ENCODE measurements at regions not wholly inside any gene's neighbourhood (a gene's known extent, or its start where the extent isn't known, plus 50 kb on each side); places are given as distances from the start of the nearest gene placed in this dataset.

DNA sequence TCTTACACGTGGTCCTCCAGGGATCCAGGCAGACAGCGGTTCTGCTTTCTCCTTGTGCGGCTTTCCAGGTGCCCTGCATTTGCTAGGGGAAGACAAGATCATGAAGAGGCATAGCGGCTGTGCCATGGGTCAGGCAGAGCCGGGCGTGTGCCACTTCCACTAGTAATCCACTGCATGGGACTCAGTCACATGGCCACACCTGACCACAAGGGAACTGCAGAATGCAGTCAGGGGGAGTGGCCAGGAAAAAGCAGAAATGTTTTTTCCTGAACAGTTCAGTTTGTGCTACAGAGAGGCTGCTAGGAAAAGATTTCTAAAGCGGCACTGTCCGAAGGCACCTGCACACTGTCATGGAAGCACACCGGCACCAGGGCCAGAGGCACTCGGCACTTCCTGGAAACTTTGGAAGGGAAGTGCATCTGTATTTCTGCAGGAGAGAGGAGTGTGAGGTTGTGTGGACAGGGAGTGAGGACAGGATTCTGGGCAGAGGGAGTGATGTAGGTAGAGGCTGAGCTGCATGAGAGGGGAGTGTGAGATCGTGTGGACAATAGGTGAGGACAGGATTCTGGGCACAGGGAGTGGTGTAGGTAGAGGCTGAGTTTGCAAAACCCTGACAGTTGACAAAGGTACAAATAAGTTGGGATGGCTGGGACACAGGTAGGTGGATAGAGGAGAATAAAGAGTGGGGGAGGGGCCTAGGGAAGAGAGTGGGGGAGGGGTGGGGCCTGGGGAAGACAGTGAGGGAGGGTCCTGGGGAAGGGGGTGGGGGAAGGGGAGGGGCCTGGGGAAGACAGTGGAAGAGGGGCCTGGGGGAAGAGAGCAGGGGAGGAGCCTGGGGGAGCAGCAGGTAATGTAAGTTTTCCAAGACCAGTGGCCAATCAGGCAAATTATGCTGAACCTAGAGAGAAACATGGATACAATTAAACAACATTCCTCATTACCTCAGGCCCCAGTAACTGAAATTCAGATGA is 1436.3 kb downstream of the TBC1D22A start:
- Histone ChIP-seq H3K36me3 (ENCODE audit: control insufficient read depth, insufficient read depth, low read length) (no peaks in the 10 kb centered on the region), H3K27me3 (ENCODE audit: control insufficient read depth, insufficient read depth, low read length) (no peaks in the 10 kb centered on the region), H3K4me3 (ENCODE audit: low read depth, low read length) (no peak overlapping the region)
- FAIRE-seq (peak; percentile 50), DNase-seq (ENCODE audit: low read depth) (no peak)
- TF ChIP-seq, protein P1, sequence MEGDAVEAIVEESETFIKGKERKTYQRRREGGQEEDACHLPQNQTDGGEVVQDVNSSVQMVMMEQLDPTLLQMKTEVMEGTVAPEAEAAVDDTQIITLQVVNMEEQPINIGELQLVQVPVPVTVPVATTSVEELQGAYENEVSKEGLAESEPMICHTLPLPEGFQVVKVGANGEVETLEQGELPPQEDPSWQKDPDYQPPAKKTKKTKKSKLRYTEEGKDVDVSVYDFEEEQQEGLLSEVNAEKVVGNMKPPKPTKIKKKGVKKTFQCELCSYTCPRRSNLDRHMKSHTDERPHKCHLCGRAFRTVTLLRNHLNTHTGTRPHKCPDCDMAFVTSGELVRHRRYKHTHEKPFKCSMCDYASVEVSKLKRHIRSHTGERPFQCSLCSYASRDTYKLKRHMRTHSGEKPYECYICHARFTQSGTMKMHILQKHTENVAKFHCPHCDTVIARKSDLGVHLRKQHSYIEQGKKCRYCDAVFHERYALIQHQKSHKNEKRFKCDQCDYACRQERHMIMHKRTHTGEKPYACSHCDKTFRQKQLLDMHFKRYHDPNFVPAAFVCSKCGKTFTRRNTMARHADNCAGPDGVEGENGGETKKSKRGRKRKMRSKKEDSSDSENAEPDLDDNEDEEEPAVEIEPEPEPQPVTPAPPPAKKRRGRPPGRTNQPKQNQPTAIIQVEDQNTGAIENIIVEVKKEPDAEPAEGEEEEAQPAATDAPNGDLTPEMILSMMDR (IDR thresholded peaks at IDR 0.05; ENCODE audit: insufficient read depth, low read length, severe bottlenecking), result no peak

DNA sequence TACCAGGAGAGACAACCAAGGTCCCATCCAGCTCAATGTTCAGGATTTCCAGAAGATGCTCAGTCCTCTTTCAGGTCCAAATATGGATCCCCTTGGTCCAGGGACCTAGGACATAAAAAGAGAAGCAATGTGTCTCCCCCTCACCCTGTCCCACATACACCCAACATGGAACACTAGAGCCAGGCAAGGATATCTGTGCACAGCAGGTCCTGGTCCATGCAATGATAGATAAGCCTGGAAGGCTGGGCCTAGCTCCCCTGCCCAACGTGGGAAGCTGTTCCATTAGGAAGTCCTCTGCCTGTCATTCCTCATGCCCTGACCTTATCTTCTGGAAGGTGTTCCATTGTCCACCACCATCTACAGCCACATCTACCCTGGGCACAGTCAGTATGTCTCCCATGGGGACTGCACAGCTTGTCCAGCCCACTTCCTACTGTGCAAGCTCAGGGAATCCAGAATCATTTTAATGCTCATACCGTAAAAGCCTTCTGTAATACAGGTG is 1434.8 kb downstream of the TBC1D22A start:
- H3K36me3 ChIP-seq (ENCODE audit: control insufficient read depth, insufficient read depth, low read length), result no peaks in the 10 kb centered on the region
- TF ChIP-seq, protein P1 (IDR thresholded peaks at IDR 0.05; ENCODE audit: insufficient read depth, low read length, severe bottlenecking), result no peak
- H3K4me3 ChIP-seq (ENCODE audit: low read depth, low read length), result no peak overlapping the region
- no peaks in the 10 kb centered on the region for H3K27me3 ChIP-seq (ENCODE audit: control insufficient read depth, insufficient read depth, low read length)
- FAIRE-seq (no peak), DNase-seq (ENCODE audit: low read depth) (no peak)

GRCh38 chr22:48192920-48193319 is 1430.5 kb downstream of the TBC1D22A start:
- FAIRE-seq (no peak), DNase-seq (ENCODE audit: low read depth) (no peak)
- Histone ChIP-seq H3K4me3 (ENCODE audit: low read depth, low read length) (no peak overlapping the region), H3K27me3 (ENCODE audit: control insufficient read depth, insufficient read depth, low read length) (no peaks in the 10 kb centered on the region), H3K36me3 (ENCODE audit: control insufficient read depth, insufficient read depth, low read length) (no peaks in the 10 kb centered on the region)
- TF ChIP-seq, protein P1 (IDR thresholded peaks at IDR 0.05; ENCODE audit: insufficient read depth, low read length, severe bottlenecking), result no peak

DNA sequence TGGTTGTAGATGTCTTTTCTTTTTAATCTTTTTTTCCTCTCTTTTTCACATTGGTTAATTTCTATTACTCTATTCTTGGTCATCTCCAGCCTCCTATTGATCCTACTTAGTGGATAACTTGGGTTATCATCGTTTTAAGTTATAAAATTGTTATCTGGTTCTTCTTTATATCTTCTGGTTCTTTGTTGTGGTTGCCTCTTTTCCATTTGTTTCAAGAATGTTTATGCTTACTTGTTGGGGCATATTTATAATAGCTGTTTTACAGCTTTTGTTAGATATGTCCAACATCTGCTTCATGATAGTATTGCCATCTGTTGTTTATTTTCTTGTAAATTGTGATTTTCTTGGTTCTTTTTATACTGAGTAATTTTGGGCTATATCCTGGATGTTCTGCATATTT is 1429.6 kb downstream of the TBC1D22A start:
- DNase-seq (ENCODE audit: low read depth), result no peak
- H3K27me3 ChIP-seq (ENCODE audit: control insufficient read depth, insufficient read depth, low read length), result no peaks in the 10 kb centered on the region
- H3K36me3 ChIP-seq (ENCODE audit: control insufficient read depth, insufficient read depth, low read length), result no peaks in the 10 kb centered on the region
- H3K4me3 ChIP-seq (ENCODE audit: low read depth, low read length), result no peak overlapping the region
- TF ChIP-seq, protein P1 (IDR thresholded peaks at IDR 0.05; ENCODE audit: insufficient read depth, low read length, severe bottlenecking), result no peak
- no peak for FAIRE-seq

- Histone ChIP-seq H3K4me3 (ENCODE audit: low read depth, low read length) (no peak overlapping the region), H3K27me3 (ENCODE audit: control insufficient read depth, insufficient read depth, low read length) (no peaks in the 10 kb centered on the region), H3K36me3 (ENCODE audit: control insufficient read depth, insufficient read depth, low read length) (no peaks in the 10 kb centered on the region)
- TF ChIP-seq, protein P1 (IDR thresholded peaks at IDR 0.05; ENCODE audit: insufficient read depth, low read length, severe bottlenecking), result no peak
- FAIRE-seq, result no peak
- DNase-seq (ENCODE audit: low read depth), result no peak
Observed at GRCh38 chr22:48188231-48188721, 1425.8 kb downstream of the TBC1D22A start.

All from bronchial epithelial cell (primary cell).